Ishikawa (cell line): ENCODE measurements at regions not wholly inside any gene's neighbourhood (a gene's known extent, or its start where the extent isn't known, plus 50 kb on each side); places are given as distances from the start of the nearest gene placed in this dataset.

Experiments used
- CREB1 ChIP-seq: IDR thresholded peaks from 2 replicates; pipeline ENCODE4 v1.6.1; 2012; ENCODE audit warnings: low read depth
- EGR1 ChIP-seq: IDR thresholded peaks from 2 replicates; pipeline ENCODE4 v1.6.1; 2012
- EP300 ChIP-seq: IDR thresholded peaks from 2 replicates; pipeline ENCODE4 v1.6.1; 2012; ENCODE audit warnings: borderline replicate concordance
- FOXM1 ChIP-seq: IDR thresholded peaks from 2 replicates; pipeline ENCODE4 v1.6.1; 2012; ENCODE audit warnings: low read depth, borderline replicate concordance
- MAX ChIP-seq: IDR thresholded peaks from 2 replicates; pipeline ENCODE4 v1.6.1; 2012
- TAF1 ChIP-seq: IDR thresholded peaks from 2 replicates; pipeline ENCODE4 v1.6.1; 2012; ENCODE audit warnings: low read depth, mild to moderate bottlenecking
- TEAD4 ChIP-seq: IDR thresholded peaks from 2 replicates; pipeline ENCODE4 v1.6.1; 2012
- USF1 ChIP-seq: IDR thresholded peaks from 2 replicates; pipeline ENCODE4 v1.6.1; 2012
- ZBTB7A ChIP-seq: IDR thresholded peaks from 2 replicates; pipeline ENCODE4 v1.6.1; 2012; ENCODE audit warnings: low read depth

GRCh38 chr6:135622081-135622480 is 124.5 kb upstream of the AHI1 start:
- TF ChIP-seq EGR1 (no peak), FOXM1 (no peak), ZBTB7A (no peak), TEAD4 (no peak), MAX (no peak), USF1 (no peak), CREB1 (no peak), TAF1 (no peak), EP300 (no peak)
